Prostate gland (tissue), 2 donors: ENCODE measurements at regions not wholly inside any gene's neighbourhood (a gene's known extent, or its start where the extent isn't known, plus 50 kb on each side); places are given as distances from the start of the nearest gene placed in this dataset.

ENCODE experiments used
- POLR2A ChIP-seq: fragments of 450-650 bp; IDR thresholded peaks from one replicate; pipeline ENCODE4 v1.6.1; 2016; ENCODE audit warnings: antibody characterized with exemption, mild to moderate bottlenecking
- POLR2AphosphoS5 ChIP-seq: sonication (generic); formaldehyde crosslinking; IDR thresholded peaks from one replicate; pipeline ENCODE4 v1.6.1; 2017; ENCODE audit warnings: antibody characterized with exemption
- TF ChIP-seq, protein P1 (sequence below), 4 experiments: fragments of 200-600 bp in 2 of 4; fragments of 450-650 bp in 2 of 4; sonication (generic) in 2 of 4; IDR thresholded peaks; 1 replicate in 3 of 4; 2 replicates in 1 of 4; pipeline ENCODE4 v1.5.1; 2016 to 2019; ENCODE audit warnings: antibody characterized with exemption in 4 of 4, mild to moderate bottlenecking in 2 of 4, moderate library complexity in 2 of 4

GRCh38 chr5:172505403-172505759 lies 51.1 kb upstream of the SH3PXD2B start:
- TF ChIP-seq POLR2AphosphoS5: no peak
- TF ChIP-seq, protein P1, sequence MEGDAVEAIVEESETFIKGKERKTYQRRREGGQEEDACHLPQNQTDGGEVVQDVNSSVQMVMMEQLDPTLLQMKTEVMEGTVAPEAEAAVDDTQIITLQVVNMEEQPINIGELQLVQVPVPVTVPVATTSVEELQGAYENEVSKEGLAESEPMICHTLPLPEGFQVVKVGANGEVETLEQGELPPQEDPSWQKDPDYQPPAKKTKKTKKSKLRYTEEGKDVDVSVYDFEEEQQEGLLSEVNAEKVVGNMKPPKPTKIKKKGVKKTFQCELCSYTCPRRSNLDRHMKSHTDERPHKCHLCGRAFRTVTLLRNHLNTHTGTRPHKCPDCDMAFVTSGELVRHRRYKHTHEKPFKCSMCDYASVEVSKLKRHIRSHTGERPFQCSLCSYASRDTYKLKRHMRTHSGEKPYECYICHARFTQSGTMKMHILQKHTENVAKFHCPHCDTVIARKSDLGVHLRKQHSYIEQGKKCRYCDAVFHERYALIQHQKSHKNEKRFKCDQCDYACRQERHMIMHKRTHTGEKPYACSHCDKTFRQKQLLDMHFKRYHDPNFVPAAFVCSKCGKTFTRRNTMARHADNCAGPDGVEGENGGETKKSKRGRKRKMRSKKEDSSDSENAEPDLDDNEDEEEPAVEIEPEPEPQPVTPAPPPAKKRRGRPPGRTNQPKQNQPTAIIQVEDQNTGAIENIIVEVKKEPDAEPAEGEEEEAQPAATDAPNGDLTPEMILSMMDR (IDR thresholded peaks at IDR 0.05): no peak
- no peak for TF ChIP-seq POLR2A
